ENCODE measurements at regions not wholly inside any gene's neighbourhood (a gene's known extent, or its start where the extent isn't known, plus 50 kb on each side); places are given as distances from the start of the nearest gene placed in this dataset.

- Histone ChIP-seq H3K27me3 (replicated peaks in 1 of 2; ENCODE audit: control insufficient read depth in 2 of 2, insufficient read depth in 2 of 2, low read length in 1 of 2) (no peaks in the 10 kb centered on the region), H2AFZ (ENCODE audit: control insufficient read depth, low read depth, low read length) (no peak overlapping the region), H3K79me2 (ENCODE audit: control insufficient read depth, insufficient read depth, low read length) (no peaks in the 10 kb centered on the region), H4K20me1 (ENCODE audit: control insufficient read depth, insufficient read depth) (no peaks in the 10 kb centered on the region), H3K9ac (ENCODE audit: control insufficient read depth, insufficient read depth, low read length) (no peak overlapping the region), H3K4me1 (ENCODE audit: control insufficient read depth, insufficient read depth, low read length) (no peaks in the 10 kb centered on the region), H3K9me3 (replicated peaks; ENCODE audit: control insufficient read depth, insufficient read depth, low read length) (no peaks in the 10 kb centered on the region; the same call in 2 of the 3 replicates), H3K36me3 (ENCODE audit: control insufficient read depth in 2 of 2, insufficient read depth in 2 of 2, low read length in 1 of 2) (no peaks in the 10 kb centered on the region), H3K27ac (ENCODE audit: control insufficient read depth, insufficient read depth) (no peak overlapping the region), H3K4me2 (ENCODE audit: control insufficient read depth, insufficient read depth) (no peak overlapping the region), H3K4me3 (no peak overlapping the region)
- SMC1A ChIA-PET (ENCODE audit: uncharacterized antibody, unreplicated experiment): no interaction called here
- RAD21 ChIA-PET (ENCODE audit: unreplicated experiment): no interaction called here
- CTCF ChIA-PET: no interaction called here
- POLR2A ChIA-PET: no interaction called here
- in situ Hi-C loops (cut with MboI): loop anchor here (25.0 kb wide), 1 partner anchor 99 kb away; no protein-coding TSS in a partner anchor
- no TSS peak for BruUV-seq (replicated peaks)
- ATAC-seq (no peak), DNase-seq (ENCODE audit: low read depth, low spot score) (no peak), FAIRE-seq (no peak)
- 27% methylated on average over 14 of the region's 14 CpGs for WGBS (ENCODE audit: insufficient coverage, insufficient replicate concordance, low lambda C conversion rate, missing lambda C conversion rate)
- TF ChIP-seq TARDBP (IDR thresholded peaks at IDR 0.05; ENCODE audit: borderline replicate concordance) (no peak), ZBED1 (IDR thresholded peaks at IDR 0.05; ENCODE audit: borderline replicate concordance) (no peak)
- intact Hi-C loops (cut with micrococcal nuclease; ENCODE audit: unreplicated experiment): no loop called here
Measured at GRCh38 chr10:37685741-37686683, 171.4 kb downstream of the ZNF248 start.

GRCh38 chr10:37684765-37685164 lies 172.6 kb downstream of the ZNF248 start:
- in situ Hi-C loops (cut with MboI) (loop anchor here (25.0 kb wide), 1 partner anchor 97 kb away; no protein-coding TSS in a partner anchor), intact Hi-C loops (cut with micrococcal nuclease; ENCODE audit: unreplicated experiment) (no loop called here)
- Histone ChIP-seq H3K4me1 (ENCODE audit: control insufficient read depth, insufficient read depth, low read length) (no peaks in the 10 kb centered on the region), H3K4me2 (ENCODE audit: control insufficient read depth, insufficient read depth) (no peak overlapping the region), H3K79me2 (ENCODE audit: control insufficient read depth, insufficient read depth, low read length) (no peaks in the 10 kb centered on the region), H3K36me3 (ENCODE audit: control insufficient read depth in 2 of 2, insufficient read depth in 2 of 2, low read length in 1 of 2) (no peaks in the 10 kb centered on the region), H3K27ac (ENCODE audit: control insufficient read depth, insufficient read depth) (no peak overlapping the region), H2AFZ (ENCODE audit: control insufficient read depth, low read depth, low read length) (no peak overlapping the region), H3K4me3 (no peak overlapping the region), H3K27me3 (replicated peaks in 1 of 2; ENCODE audit: control insufficient read depth in 2 of 2, insufficient read depth in 2 of 2, low read length in 1 of 2) (no peaks in the 10 kb centered on the region), H3K9me3 (replicated peaks; ENCODE audit: control insufficient read depth, insufficient read depth, low read length) (no peaks in the 10 kb centered on the region; the same call in 2 of the 3 replicates), H3K9ac (ENCODE audit: control insufficient read depth, insufficient read depth, low read length) (no peak overlapping the region), H4K20me1 (ENCODE audit: control insufficient read depth, insufficient read depth) (no peaks in the 10 kb centered on the region)
- no peak for DNase-seq (ENCODE audit: low read depth, low spot score)
- FAIRE-seq: no peak
- ChIA-PET RAD21 (ENCODE audit: unreplicated experiment) (no interaction called here), CTCF (no interaction called here), SMC1A (ENCODE audit: uncharacterized antibody, unreplicated experiment) (no interaction called here), POLR2A (no interaction called here)
- BruUV-seq (replicated peaks): no TSS peak
- 25% methylated on average over 8 of the region's 8 CpGs for WGBS (ENCODE audit: insufficient coverage, insufficient replicate concordance, low lambda C conversion rate, missing lambda C conversion rate)
- TF ChIP-seq PBX3 (IDR thresholded peaks at IDR 0.05; ENCODE audit: insufficient replicate concordance, low read depth, low read length): no peak
- no peak for TF ChIP-seq RFX5 (IDR thresholded peaks at IDR 0.05; ENCODE audit: low read depth, low read length)
- no peak for TF ChIP-seq RBBP5 (conservative IDR thresholded peaks at IDR 0.05)
- no peak for TF ChIP-seq BCL11A (IDR thresholded peaks at IDR 0.05; ENCODE audit: low read depth, low read length)
- TF ChIP-seq HDGF (IDR thresholded peaks at IDR 0.05): no peak
- no peak for TF ChIP-seq CHD2 (IDR thresholded peaks at IDR 0.05; ENCODE audit: borderline replicate concordance, low read depth, low read length)
- TF ChIP-seq CHD1 (IDR thresholded peaks at IDR 0.05; ENCODE audit: low read depth, low read length): no peak
- no peak for TF ChIP-seq GATAD2B (conservative IDR thresholded peaks at IDR 0.05; ENCODE audit: low read depth)
- no peak for TF ChIP-seq ESRRA (IDR thresholded peaks at IDR 0.05; ENCODE audit: low read length)
- TF ChIP-seq RUNX3 (IDR thresholded peaks at IDR 0.05; ENCODE audit: low read length): no peak
- TF ChIP-seq CREB1 (IDR thresholded peaks at IDR 0.05; ENCODE audit: low read depth): no peak
- no peak for TF ChIP-seq SRF (IDR thresholded peaks at IDR 0.05; ENCODE audit: low read depth in 2 of 2, low read length in 2 of 2)
- no peak for TF ChIP-seq ELK1 (IDR thresholded peaks at IDR 0.05; ENCODE audit: low read depth, low read length)
- ATAC-seq: no peak

Measured in GM12878 (cell line).